PC-9 (cell line): ENCODE measurements at regions not wholly inside any gene's neighbourhood (a gene's known extent, or its start where the extent isn't known, plus 50 kb on each side); places are given as distances from the start of the nearest gene placed in this dataset.
A peak's percentile ranks its signal among the peaks of the same experiment; 100 is the strongest.

Experiments used
- BruUV-seq: library from RNA; stranded (reverse); fragments of 400-500 nt; replicated peaks from 2 replicates; lab custom pipeline; 2021; lab: Mats Ljungman, UMichigan
- CTCF ChIA-PET: fragments of 300-600 bp; sonication (Branson Sonifier 250); formaldehyde crosslinking; loops from one replicate; lab custom pipeline; 2022; ENCODE audit warnings: antibody characterized with exemption; lab: Charles Lee
- POLR2A ChIA-PET: fragments of 300-600 bp; sonication (Branson Sonifier 250); formaldehyde crosslinking; loops from one replicate; lab custom pipeline; 2022; ENCODE audit warnings: antibody characterized with exemption; ENCODE audit not compliant: unreplicated experiment; lab: Charles Lee
- DNase-seq, 2 experiments: peaks; one replicate each; pipeline versions ENCODE4 v3.0.0 to v3.0.0-alpha.2; 2015 to 2022; ENCODE audit warnings: mixed read lengths in 1 of 2
- H2AFZ ChIP-seq: fragments of 200-600 bp; sonication (generic); 2 replicates; pipeline ENCODE4 v1.8.1; 2017; ENCODE audit warnings: antibody characterized with exemption
- H3F3A ChIP-seq: fragments of 200-600 bp; sonication (generic); 2 replicates; pipeline ENCODE4 v1.8.1; 2017; ENCODE audit warnings: antibody characterized with exemption, mild to moderate bottlenecking, low read depth; ENCODE audit not compliant: insufficient read depth
- H3K27ac ChIP-seq: fragments of 200-600 bp; sonication (generic); 2 replicates; pipeline ENCODE4 v1.6.1; 2016; ENCODE audit warnings: mixed run types
- H3K27me3 ChIP-seq: fragments of 200-600 bp; sonication (generic); 2 replicates; pipeline ENCODE4 v1.6.1; 2016; ENCODE audit warnings: low read depth, mixed run types; ENCODE audit not compliant: insufficient read depth
- H3K36me3 ChIP-seq: fragments of 200-600 bp; sonication (generic); 2 replicates; pipeline ENCODE4 v1.6.1; 2016; ENCODE audit warnings: low read depth, mixed run types
- H3K4me1 ChIP-seq: fragments of 200-600 bp; sonication (generic); replicated peaks from 2 replicates; pipeline ENCODE4 v1.6.1; 2016; ENCODE audit warnings: mixed run types; ENCODE audit not compliant: insufficient read depth
- H3K4me2 ChIP-seq: fragments of 200-600 bp; sonication (generic); 2 replicates; pipeline ENCODE4 v1.6.1; 2017; ENCODE audit warnings: mixed run types
- H3K4me3 ChIP-seq: fragments of 200-600 bp; sonication (generic); 2 replicates; pipeline ENCODE4 v1.6.1; 2016; ENCODE audit warnings: mixed run types
- H3K79me2 ChIP-seq: fragments of 200-600 bp; sonication (generic); 2 replicates; pipeline ENCODE4 v1.6.1; 2017; ENCODE audit warnings: low read depth, mixed run types
- H3K9me2 ChIP-seq: fragments of 200-600 bp; sonication (generic); 2 replicates; pipeline ENCODE4 v1.8.1; 2017; ENCODE audit warnings: mild to moderate bottlenecking; ENCODE audit not compliant: insufficient read depth
- H3K9me3 ChIP-seq: fragments of 200-600 bp; sonication (generic); 2 replicates; pipeline ENCODE4 v1.8.1; 2016; ENCODE audit warnings: low read depth; ENCODE audit not compliant: insufficient read depth
- H4K20me1 ChIP-seq: fragments of 200-600 bp; sonication (generic); 2 replicates; pipeline ENCODE4 v1.8.1; 2017; ENCODE audit not compliant: insufficient read depth
- CTCF ChIP-seq: fragments of 200-600 bp; sonication (generic); conservative IDR thresholded peaks from 2 replicates; pipeline ENCODE4 v1.6.1; 2017; ENCODE audit warnings: mixed run types, antibody characterized with exemption, mild to moderate bottlenecking, moderate library complexity
- EZH2 ChIP-seq: fragments of 200-600 bp; sonication (generic); IDR thresholded peaks from 2 replicates; pipeline ENCODE4 v1.8.0; 2017; ENCODE audit warnings: antibody characterized with exemption, low read depth
- intact Hi-C: fragments of 100-400 bp; cut with micrococcal nuclease; formaldehyde crosslinking; loops from one replicate; pipeline ENCODE4 v1.10.0; 2022; ENCODE audit not compliant: unreplicated experiment

- Histone ChIP-seq H3K9me3 (no peaks in the 10 kb centered on the region; the same call in 1 of the 2 replicates), H2AFZ (no peak overlapping the region), H3F3A (no peaks in the 10 kb centered on the region), H3K36me3 (no peaks in the 10 kb centered on the region), H3K4me2 (no peak overlapping the region), H3K4me3 (no peak overlapping the region), H4K20me1 (no peaks in the 10 kb centered on the region), H3K27ac (no peak overlapping the region), H3K79me2 (no peaks in the 10 kb centered on the region), H3K27me3 (no peaks in the 10 kb centered on the region), H3K9me2 (no peaks in the 10 kb centered on the region), H3K4me1 (no peaks in the 10 kb centered on the region)
- intact Hi-C loops = no loop called here
- TF ChIP-seq EZH2 = no peak
- DNase-seq = no peak
- ChIA-PET POLR2A (no interaction called here), CTCF (no interaction called here)
- no TSS peak for BruUV-seq
These were observed 930.5 kb upstream of the SLC10A2 start for GRCh38 chr13:103996733-103997132.

DNA sequence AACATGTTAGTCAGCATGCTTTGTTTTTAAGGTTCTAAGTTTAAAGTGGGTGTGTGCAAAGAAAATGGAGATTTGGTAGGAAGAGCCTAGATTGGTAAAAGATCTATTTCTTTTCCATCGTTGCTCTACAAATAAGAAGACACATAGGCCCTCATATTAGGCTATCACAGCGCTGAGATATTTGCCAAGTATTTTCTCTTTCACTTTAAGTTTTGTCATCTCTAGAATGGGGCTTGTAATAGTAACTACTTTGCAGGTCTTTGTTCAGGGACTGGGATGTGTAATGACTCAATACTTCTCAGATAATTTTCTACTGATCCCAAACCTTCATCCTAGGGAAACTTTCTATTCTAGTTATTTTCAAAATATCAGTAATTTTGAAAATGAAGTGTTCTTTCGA is 917.7 kb upstream of the SLC10A2 start:
- Histone ChIP-seq H3K27ac (no peak overlapping the region), H2AFZ (peak overlapping the region; percentile 63; the same call in 1 of the 2 replicates), H3F3A (no peaks in the 10 kb centered on the region), H3K4me2 (no peak overlapping the region), H3K9me3 (0 out of 2 replicates have a peak, but pooled peaks cover 2% of the 10 kb centered on the region), H3K36me3 (no peaks in the 10 kb centered on the region), H3K27me3 (no peaks in the 10 kb centered on the region), H3K4me1 (no peaks in the 10 kb centered on the region), H4K20me1 (no peaks in the 10 kb centered on the region), H3K4me3 (no peak overlapping the region), H3K9me2 (no peaks in the 10 kb centered on the region), H3K79me2 (no peaks in the 10 kb centered on the region)
- no peak for DNase-seq
- no TSS peak for BruUV-seq
- TF ChIP-seq CTCF = no peak
- no peak for TF ChIP-seq EZH2
- POLR2A ChIA-PET = no interaction called here
- intact Hi-C loops = no loop called here
- CTCF ChIA-PET = no interaction called here

DNA sequence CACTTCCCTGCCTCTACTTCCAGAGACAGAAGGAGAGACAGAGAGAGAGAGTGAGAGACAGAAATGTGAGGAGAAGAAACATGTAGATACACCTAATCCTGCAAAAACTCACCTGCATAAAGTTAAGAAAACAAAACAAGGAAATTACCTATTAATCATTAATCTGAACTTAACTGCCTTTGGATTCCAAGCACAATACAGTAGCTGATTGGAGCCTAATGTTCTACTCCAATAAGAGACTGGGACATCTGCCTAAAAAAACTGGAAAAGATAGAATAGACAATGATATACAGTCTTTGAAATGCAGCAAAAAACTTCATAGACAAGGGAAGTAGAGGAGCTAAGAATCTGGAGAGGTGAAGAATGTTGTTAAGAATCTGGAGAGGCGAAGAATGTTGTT is 910.2 kb upstream of the SLC10A2 start:
- intact Hi-C loops = no loop called here
- Histone ChIP-seq H3K79me2 (no peaks in the 10 kb centered on the region), H3K36me3 (no peaks in the 10 kb centered on the region), H3K9me3 (0 out of 2 replicates have a peak, but pooled peaks cover 4% of the 10 kb centered on the region), H3K9me2 (no peaks in the 10 kb centered on the region), H3F3A (no peaks in the 10 kb centered on the region), H3K4me2 (no peak overlapping the region), H3K27me3 (no peaks in the 10 kb centered on the region), H3K4me3 (no peak overlapping the region), H4K20me1 (no peaks in the 10 kb centered on the region), H3K4me1 (no peaks in the 10 kb centered on the region), H3K27ac (no peak overlapping the region), H2AFZ (0 out of 2 replicates have a peak overlapping the region, but pooled peaks have one; percentile 29)
- BruUV-seq = no TSS peak
- TF ChIP-seq CTCF (no peak), EZH2 (no peak)
- ChIA-PET POLR2A (no interaction called here), CTCF (interaction anchor here (0.6 kb wide), 1 partner anchor 787 kb away, joined by 3 read pairs; no protein-coding TSS in a partner anchor)
- DNase-seq = no peak

DNA sequence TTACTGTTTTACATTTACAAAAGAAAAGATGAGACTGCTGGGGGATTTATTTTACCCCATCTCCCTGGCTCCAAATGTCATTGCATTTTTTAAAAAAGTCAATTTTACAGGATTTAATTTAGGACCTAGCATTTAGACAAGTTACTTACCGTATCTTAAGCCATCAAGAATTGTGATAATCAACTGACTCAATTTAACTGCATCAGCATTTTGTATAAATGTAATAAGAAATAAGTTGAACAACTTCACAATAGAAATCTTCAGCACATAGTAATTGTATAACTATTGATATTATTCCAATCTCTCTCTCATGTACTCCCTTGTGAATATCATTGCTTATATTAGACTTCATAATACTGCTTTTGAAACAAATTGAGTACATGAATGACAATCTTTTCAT is 907.5 kb upstream of the SLC10A2 start:
- Histone ChIP-seq H4K20me1 (no peaks in the 10 kb centered on the region), H3K9me2 (no peaks in the 10 kb centered on the region), H3K4me1 (no peaks in the 10 kb centered on the region), H3K79me2 (no peaks in the 10 kb centered on the region), H2AFZ (no peak overlapping the region), H3K27ac (no peak overlapping the region), H3K4me3 (no peak overlapping the region), H3K9me3 (0 out of 2 replicates have a peak, but pooled peaks cover 4% of the 10 kb centered on the region), H3K4me2 (no peak overlapping the region), H3K36me3 (no peaks in the 10 kb centered on the region), H3K27me3 (no peaks in the 10 kb centered on the region), H3F3A (no peaks in the 10 kb centered on the region)
- DNase-seq = no peak
- ChIA-PET CTCF (no interaction called here), POLR2A (no interaction called here)
- no peak for TF ChIP-seq EZH2
- TF ChIP-seq CTCF = no peak
- intact Hi-C loops = no loop called here
- no TSS peak for BruUV-seq
